Coronary artery (tissue), 2 donors: ENCODE measurements at regions not wholly inside any gene's neighbourhood (a gene's known extent, or its start where the extent isn't known, plus 50 kb on each side); places are given as distances from the start of the nearest gene placed in this dataset.

ENCODE experiments used
- DNase-seq: peaks from one replicate; pipeline ENCODE4 v3.0.0-alpha.2; 2017; ENCODE audit warnings: low spot score
- H3K27ac ChIP-seq, 2 donors: fragments of 200-600 bp; sonication (generic); one replicate each; pipeline ENCODE4 v1.5.1; 2016 to 2019
- H3K4me3 ChIP-seq: fragments of 200-600 bp; sonication (generic); 2 replicates; pipeline ENCODE4 v1.5.1; 2016; ENCODE audit warnings: mild to moderate bottlenecking, moderate library complexity
- CTCF ChIP-seq: fragments of 200-600 bp; sonication (generic); IDR thresholded peaks from one replicate; pipeline ENCODE4 v1.5.1; 2019; ENCODE audit warnings: antibody characterized with exemption

DNA sequence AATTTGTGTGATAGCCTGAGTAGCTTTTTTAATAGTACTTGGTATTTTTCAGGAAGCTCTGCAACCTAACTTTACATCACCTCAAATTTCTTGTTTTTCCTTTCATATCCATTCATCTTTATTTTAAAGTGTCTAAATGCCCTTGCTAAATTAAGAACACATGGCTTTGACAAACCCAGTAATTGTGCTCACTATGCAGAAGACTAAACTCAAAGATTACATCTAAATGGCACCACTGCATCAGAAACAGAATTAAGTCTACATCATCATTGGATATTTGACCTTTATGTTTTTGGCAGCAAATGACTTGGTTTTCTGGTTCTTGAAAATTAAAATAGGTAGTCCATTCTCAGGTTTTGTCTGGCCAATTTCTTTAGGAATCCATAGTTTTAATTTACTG lies 69.6 kb upstream of the HDGFL1 start:
- DNase-seq: no peak
- TF ChIP-seq CTCF: no peak
- no peak overlapping the region for H3K4me3 ChIP-seq
- no peak overlapping the region for H3K27ac ChIP-seq

DNA sequence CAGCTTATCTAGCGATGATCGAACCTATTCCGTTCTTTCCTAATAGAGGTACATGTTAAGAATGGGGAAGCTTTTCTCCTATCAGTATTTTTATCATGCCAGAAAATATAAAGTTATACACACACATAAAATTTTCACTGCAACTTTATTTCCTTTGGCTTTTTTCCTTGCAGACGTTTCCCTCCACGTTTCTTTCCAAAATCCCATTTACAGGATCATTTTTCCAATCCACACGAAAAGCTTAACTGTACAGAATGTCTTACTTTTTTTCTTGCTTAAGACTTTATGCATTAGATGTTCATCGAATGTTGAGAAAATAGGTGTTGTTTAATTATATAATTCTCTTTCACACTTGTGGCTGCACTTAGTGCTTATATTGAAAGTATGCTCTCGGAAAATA lies 62.9 kb upstream of the HDGFL1 start:
- H3K4me3 ChIP-seq: no peak overlapping the region
- no peak for DNase-seq
- no peak for TF ChIP-seq CTCF

DNA sequence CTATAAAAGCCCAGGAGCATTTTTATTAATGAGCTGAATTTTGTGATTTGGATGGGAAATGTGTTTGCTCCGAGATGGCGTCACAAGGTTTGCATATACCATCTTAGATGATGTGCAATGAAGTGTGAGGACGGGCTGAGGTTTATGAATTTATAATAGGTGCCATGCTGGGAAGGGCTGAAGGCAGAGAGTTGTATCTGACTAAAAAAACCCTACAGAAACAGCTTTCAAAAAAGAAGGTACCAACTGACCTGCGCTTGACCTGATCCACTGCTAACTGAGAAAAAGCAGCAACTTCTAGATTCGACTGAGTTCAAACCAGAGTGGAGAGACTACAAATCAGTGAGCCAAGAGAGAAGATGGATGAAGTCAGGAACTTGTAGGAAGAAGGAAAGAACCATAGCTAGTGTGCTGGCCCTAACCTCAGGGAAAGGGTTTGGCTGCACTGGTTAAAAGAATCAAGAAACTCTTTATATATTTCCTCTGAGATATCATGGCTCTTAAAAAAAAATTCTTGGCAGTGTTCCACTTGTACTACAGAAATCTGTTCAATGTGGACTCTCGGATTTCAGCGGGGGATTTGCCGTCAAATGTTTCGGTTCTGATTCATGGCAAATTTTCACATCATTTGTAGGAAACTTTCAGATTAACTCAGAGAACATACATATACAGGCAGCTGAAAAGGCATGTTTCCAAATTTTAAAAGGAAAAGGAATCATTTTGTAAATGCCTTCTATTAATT lies 56.5 kb upstream of the HDGFL1 start:
- DNase-seq: no peak
- H3K4me3 ChIP-seq: no peak overlapping the region
- TF ChIP-seq CTCF: no peak
- no peak overlapping the region for H3K27ac ChIP-seq

More for the DNA sequence above, 62.9 kb upstream of the HDGFL1 start:
- H3K27ac ChIP-seq: no peak overlapping the region

- DNase-seq: no peak
- no peak for TF ChIP-seq CTCF
- H3K27ac ChIP-seq: no peak overlapping the region
- no peak overlapping the region for H3K4me3 ChIP-seq
These were observed 55.7 kb upstream of the HDGFL1 start for GRCh38 chr6:22513667-22514066.

GRCh38 chr6:22519237-22519636 lies 50.1 kb upstream of the HDGFL1 start:
- no peak for DNase-seq
- Histone ChIP-seq H3K27ac (no peak overlapping the region), H3K4me3 (no peak overlapping the region)
- TF ChIP-seq CTCF: no peak
